ENCODE measurements at regions not wholly inside any gene's neighbourhood (a gene's known extent, or its start where the extent isn't known, plus 50 kb on each side); places are given as distances from the start of the nearest gene placed in this dataset.
"Not testable (repeated sequence)": the region's sequence is repeated elsewhere in the genome, so short reads cannot be mapped to it uniquely, and the experiment has no call there.

DNA sequence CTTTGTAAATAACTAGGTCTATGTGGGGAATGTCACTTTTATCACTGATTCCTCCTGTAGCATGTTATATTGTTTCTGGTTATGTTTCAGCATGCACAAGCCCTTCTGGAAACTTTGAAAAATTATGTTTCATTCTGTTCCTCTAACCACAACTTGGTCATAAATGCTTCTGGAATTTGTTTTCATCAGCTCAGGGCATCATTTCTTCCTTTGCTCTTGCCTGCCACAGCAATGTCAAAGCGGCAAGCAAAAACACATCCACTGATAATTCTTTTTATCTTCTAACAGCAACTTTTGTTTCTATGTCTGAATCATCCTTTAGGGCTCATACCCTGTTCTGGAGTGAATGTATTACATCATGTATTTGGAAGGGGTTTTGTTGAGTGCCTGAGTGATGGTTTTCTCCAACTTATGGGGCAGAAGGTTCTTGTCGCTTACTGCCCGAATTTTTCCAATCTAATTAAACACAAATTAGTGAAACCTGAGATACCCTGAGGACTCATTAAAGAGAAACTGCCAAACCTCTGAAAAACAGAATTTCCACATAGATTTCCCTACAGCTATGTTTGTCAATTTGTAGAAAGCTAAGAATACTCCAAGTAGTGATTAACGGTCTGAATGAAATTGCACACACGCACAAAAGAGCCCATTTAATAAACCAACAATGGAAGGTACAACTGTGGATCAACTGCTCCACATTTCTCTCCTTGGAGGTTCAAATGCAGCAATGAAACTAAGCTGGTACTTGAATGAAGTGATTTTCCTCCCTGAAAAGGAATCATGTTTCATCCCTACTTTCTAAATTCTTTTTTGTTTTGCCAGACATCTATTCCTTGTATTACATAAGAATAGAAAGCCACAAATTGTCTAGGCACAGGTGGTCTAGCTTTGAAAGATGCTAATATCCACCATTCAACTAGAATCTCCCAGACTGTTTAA is 173.5 kb upstream of the KRR1 start:
- no peak for ATAC-seq
- intact Hi-C loops (cut with DNase I), result no loop called here
- no peak for DNase-seq (ENCODE audit: missing footprints)

DNA sequence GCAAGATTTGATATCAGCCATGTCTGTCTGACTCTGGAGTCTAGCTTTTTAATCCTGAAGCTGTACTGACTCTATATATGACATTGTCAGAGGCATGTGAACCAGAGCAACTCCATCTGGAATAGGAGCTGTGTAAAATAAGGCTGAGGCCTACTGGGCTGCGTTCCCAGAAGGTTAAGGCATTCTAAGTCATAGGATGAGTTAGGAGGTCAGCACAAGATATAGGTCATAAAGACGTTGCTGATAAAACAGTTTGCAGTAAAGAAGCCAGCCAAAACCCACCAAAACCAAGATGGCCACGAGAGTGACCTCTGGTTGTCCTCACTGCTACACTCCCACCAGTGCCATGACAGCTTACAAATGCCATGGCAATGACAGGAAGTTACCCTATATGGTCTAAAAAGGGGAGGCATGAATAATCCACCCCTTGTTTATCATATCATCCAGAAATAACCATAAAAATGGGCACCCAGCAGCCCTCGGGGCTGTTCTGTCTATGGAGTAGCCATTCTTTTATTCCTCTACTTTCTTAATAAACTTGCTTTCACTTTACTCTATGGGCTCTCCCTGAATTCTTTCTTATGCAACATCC is 172.7 kb upstream of the KRR1 start:
- ATAC-seq; intact Hi-C loops (cut with DNase I): not testable (repeated sequence)

DNA sequence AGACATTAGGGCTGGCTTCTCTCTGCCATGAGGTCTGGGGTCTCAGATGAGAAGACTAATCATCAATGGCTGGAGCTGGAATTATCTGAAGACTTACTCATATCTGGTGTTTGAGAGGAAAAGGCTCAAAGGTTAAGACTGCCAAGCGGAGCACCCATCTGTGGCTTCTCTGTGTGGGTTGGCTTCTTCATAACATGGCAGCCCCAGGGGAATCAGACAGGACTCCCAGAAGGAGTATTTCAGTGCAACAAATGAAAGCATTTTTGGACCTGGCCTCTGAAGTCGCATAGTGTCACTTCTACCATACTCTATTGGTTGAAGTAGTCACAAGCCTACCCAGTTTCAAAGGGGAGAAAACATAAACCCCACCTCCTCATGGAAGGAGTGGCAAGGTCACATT is 171.8 kb upstream of the KRR1 start:
- DNase-seq (ENCODE audit: missing footprints) (no peak), ATAC-seq (no peak)
- intact Hi-C loops (cut with DNase I), result no loop called here

More for the DNA sequence above, 172.7 kb upstream of the KRR1 start:
- DNase-seq (ENCODE audit: missing footprints), result not testable (repeated sequence)

DNA sequence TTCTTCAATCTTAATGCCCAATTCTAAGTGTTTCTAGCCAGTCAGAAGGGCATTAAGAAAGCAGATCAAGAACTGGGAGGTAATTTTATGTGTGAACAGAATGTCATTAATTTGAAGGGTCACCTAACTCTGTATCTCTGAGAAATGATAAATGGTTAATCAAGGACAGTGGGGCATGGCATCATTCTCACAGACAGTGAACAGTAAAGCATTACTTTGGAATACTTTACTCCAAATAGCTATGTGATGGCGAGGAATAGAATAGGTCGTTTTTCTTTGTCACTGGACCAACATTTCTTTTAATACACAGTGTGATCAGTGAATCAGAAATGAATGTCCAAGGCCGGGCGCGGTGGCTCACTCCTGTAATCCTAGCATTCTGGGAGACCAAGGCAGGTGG is 166.1 kb upstream of the KRR1 start:
- intact Hi-C loops (cut with DNase I), result no loop called here

DNA sequence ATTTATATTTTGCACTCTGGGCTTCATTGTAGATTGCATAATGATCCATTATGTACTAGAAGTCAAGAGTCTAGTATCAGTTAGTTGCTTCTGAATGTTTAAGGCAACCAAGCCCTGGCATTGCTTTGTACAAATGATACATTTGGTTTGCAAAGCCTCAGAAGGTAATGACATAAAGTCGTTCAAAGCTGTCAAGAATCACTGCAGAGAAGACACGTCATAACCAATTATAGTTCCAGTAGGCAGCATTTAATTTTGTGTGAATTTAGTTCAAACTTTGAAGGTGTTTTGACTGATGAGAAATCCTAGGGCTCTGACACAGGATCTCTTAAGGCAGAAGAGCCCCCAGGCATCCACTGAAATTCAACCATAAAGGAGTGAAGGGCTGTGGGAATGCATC is 163.0 kb upstream of the KRR1 start:
- intact Hi-C loops (cut with DNase I), result no loop called here
- no peak for DNase-seq (ENCODE audit: missing footprints)
- ATAC-seq, result no peak

More for the DNA sequence above, 166.1 kb upstream of the KRR1 start:
- ATAC-seq (no peak), DNase-seq (ENCODE audit: missing footprints) (no peak)

DNA sequence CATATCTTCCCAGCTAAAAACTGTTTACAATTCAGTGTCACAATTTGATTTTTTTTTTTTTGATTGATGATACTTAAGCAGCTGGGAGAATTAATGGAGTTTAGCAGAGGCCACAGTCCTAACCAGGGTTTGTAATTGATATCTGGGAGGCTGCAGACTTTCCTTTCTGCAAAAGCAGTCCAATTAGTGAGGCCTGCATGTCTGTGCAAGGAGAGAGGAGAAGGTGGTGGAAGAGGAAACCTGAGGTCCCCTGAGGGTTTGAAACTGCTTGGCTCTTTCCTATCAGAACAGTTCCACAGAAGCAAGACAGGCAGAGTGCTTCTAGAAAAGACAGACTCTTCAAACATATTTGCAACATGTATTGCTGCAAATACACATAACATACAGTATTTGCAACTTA is 160.8 kb upstream of the KRR1 start:
- ATAC-seq (no peak), DNase-seq (ENCODE audit: missing footprints) (no peak)
- intact Hi-C loops (cut with DNase I), result no loop called here

DNA sequence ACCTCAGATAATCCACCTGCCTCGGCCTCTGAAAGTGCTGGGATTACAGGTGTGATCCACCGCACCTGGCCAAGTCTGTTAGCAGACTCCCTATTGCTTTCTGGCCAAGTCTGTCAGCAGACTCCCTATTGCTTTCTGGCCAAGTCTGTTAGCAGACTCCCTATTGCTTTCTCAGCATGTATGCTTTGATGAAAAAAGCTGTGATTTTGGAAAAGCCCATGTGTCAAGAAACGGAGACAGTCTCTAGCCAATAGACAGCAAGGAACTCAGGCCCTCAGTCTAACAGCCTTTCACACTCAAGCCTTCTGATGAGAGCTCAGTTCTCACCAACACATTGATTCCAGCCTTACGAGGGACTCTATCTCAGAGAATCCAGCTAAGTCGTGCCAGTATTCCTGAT is 158.8 kb upstream of the KRR1 start:
- ATAC-seq, result no peak
- intact Hi-C loops (cut with DNase I), result no loop called here
- no peak for DNase-seq (ENCODE audit: missing footprints)

DNA sequence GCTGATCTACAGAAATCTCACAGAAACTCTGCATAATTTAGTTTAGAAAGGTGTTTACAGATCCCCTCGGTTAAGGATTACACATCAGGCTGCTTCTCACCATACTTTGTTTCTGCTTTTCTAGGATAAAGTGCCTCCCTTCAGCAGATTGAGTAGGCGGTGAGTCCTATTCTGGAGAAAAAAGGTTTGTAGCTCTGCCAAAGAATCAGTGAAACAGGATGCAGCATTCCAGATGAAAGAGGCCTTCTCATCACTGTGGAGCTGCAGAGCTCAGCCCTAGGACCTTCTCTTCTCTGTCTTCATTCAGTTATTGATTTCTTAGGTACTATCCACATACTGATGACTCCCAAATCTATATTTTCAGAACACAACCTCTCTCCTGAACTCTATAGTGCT is 155.5 kb upstream of the KRR1 start:
- no peak for ATAC-seq
- intact Hi-C loops (cut with DNase I), result no loop called here
- no peak for DNase-seq (ENCODE audit: missing footprints)

DNA sequence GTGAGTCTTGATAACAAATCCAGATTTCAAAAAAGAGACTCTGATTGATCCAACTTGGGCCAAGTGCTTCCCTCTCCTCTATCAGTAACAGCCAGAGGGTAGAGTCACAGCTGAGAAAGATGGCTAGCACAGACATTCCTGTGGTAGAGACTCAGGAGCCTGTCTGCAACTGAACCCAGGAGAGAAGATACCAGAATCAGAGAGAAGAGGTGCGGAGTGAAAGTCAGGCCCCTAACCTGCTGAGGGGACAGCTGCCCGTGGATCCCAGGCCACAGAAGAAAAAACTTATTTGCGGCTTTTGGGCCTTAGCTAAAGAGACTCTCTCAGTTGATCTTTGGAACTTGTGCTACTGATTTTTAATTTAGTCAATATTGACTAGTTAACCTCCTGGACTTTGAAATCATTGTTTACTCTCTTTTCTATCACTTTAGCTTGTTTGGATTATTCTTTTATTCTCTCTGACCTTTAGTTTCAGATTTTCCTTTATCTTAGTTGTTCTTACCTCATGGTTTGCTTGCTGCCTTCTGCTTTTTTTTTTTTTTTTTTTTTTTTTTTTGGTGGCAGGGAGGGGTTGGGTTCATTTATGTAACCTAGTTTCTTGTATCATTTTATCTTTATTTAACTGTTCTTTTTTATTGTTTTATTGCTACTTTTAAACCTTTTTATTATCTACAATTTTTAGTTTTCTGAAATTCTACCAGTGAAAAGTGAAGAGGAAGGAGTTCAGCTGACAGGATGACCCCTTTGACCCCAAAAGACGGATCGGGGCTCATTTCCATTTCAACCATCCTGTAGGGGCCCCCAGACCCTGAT is 154.9 kb upstream of the KRR1 start:
- ATAC-seq (no peak), DNase-seq (ENCODE audit: missing footprints) (no peak)
- intact Hi-C loops (cut with DNase I), result no loop called here

DNA sequence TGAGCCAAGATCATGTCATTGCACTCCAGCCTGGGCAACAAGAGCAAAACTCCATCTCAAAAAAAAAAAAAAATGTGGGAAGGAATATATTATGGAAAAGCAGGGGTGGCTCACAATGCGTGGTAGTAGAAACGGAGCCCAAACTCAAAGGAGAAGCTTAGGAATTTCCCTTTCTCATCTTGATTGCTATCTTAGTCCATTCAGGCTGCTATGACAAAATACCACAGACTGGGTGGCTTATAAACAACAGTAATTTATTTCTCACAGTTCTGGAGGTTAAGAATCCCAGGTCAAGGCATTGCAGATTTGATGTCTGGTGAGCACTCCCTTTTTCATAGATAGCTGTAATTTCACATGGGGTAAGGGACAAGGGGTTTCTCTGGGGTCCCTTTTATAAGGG is 153.8 kb upstream of the KRR1 start:
- no peak for ATAC-seq
- intact Hi-C loops (cut with DNase I), result no loop called here
- DNase-seq (ENCODE audit: missing footprints), result no peak

DNA sequence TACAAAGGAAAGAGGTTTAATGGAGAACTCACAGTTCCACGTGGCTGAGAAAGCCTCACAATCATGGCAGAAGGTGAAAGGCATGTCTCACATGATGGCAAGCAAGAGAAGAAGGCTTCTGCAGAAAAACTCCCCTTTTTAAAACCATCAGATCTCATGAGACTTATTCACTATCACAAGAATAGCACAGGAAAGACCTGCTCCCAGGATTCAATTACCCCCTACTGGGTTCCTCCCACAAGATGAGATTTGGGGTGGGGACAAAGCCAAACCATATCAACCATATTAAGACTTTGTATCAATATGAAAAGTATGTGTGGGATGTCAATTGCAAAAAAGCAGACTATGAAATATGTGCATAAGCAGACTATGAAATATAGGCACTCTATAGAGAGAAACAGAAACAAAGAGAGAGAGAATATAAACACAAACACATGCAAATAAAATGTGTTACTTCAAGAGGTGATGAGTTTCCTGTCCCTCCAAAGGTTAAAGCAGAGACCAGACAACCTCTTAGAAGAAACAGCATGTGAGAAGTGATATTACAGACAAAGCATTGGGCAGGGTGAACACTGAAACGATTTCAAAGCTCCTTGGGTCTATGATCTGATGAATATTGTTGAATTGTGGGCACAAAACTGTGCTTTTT is 151.2 kb upstream of the KRR1 start:
- intact Hi-C loops (cut with DNase I), result no loop called here
- DNase-seq (ENCODE audit: missing footprints) (no peak), ATAC-seq (no peak)

DNA sequence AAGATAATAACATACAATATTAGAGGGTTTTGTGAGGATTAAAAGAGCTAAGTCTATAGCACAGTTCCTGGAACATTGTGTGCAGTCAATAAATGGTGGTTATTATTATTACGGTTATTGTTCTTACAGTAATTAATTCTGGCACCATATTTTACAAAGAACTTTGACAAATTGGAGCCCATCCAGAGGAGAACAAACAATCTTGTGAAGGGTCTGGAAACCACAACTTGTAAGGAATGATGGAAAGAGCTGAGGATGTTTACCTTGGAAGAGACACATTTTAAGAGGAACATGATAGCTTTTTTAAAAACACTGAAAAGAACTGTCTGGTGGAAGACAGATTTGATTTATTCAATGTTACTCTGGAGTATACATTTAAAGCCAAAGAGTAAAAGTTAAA is 150.5 kb upstream of the KRR1 start:
- ATAC-seq, result no peak
- no peak for DNase-seq (ENCODE audit: missing footprints)
- intact Hi-C loops (cut with DNase I), result no loop called here

DNA sequence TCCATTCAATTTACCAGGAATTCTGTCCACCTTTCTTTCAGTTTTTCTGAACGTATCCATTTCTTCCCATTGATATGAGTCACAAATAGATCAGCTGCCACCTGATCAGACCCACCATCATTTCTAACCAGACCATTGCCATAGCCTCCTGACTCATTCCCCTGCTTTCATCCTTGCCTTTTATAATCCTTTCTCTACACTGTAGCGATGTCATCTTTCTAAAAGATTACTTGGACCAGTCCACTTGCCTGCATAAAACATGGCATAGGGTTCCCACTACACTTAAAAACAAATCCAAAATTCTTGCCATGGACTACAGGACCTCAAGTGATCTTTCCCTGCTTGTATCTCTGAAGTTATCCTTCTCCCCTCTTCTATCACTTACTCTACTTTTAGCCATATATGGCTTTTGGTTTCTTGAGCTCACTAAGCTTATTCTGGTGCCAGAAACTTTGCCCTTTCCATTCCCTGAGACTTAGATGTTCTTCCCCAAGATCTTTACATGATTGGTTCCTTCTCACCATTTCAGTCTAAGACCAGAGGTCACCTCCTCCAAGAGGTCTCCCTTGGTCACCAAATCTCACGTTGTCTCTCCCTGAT is 149.5 kb upstream of the KRR1 start:
- intact Hi-C loops (cut with DNase I), result no loop called here
- DNase-seq (ENCODE audit: missing footprints) (no peak), ATAC-seq (no peak)

DNA sequence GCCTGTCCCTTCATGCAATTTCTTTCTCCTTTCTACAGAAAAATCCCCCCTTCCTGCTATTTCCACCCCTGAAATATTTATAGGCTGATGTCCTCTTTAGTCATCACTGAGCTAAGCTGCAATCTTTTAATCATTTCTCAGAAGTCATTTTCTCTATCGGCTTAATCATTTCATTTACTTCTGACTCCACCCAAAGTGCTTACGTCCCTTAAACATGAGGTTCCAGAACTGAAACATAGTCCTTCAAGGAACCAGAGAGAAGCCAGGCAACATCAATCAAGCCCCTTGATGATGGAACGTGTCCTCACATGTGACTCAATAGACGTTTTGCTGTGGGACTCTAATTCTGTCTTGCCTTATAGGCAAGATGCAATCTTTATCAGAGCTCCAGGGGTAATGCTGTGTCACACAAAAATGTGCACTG is 148.7 kb upstream of the KRR1 start:
- intact Hi-C loops (cut with DNase I), result no loop called here
- no peak for ATAC-seq
- no peak for DNase-seq (ENCODE audit: missing footprints)

DNA sequence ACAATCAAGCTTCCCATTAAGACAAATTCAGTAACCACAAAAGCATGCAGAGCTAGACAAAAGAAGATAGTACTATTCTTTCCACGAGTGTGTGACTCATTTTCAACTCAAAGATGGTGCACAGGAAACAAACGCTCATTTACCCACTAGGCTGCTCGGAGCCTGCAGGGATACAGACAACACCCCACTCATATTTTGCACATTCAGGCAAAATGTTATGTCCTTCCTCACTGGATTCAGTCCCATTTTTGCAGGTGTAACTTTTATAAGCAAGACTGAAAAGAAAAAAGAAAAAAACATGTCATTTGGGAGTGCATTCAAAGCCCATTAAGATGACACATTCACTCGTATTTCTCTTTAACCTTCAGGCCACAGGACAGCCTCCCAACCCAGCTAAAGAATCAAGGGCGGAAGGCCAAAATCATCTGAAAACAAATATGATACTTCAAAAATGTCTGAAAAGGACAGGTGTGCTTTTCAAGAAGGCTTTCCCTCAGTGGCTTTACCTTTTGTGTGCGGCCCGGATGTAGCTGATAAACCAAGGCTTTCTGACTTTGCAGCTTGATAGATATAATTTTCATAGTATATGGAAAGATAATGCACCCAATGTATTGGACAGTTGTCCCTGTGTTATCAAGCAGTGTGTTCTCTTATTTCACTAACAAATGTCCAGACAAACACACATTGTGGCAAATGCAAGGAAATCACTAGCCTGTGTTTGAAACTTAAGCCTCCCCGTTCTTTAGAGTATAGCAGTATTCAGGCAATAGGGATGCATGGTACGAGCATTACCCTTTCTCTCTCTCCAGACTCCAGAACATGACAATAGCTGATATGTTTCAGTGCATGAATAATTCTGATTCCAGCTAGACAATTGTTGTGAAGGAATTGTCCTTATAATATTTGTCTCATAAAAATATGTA is 147.8 kb upstream of the KRR1 start:
- ATAC-seq, result no peak
- no peak for DNase-seq (ENCODE audit: missing footprints)
- intact Hi-C loops (cut with DNase I), result no loop called here

DNA sequence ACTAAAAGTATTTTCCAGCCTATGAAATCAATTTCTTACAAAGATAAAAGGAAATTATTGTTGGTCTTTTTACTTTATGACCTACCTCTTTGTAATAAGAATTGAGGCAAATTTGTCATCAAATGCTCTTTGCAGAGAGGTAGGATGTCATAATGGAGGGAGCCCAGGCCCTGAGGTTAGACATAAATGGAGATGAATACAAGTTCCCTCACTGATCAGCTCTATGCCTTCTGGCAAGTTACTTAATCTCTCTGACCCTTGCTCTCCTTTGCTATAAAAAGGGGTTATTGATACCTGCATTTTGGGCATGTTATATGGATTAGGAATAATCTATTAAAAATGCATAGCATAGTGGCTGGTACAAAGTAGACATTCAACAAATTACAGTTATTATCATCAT is 146.9 kb upstream of the KRR1 start:
- DNase-seq (ENCODE audit: missing footprints), result no peak
- intact Hi-C loops (cut with DNase I), result no loop called here
- no peak for ATAC-seq

DNA sequence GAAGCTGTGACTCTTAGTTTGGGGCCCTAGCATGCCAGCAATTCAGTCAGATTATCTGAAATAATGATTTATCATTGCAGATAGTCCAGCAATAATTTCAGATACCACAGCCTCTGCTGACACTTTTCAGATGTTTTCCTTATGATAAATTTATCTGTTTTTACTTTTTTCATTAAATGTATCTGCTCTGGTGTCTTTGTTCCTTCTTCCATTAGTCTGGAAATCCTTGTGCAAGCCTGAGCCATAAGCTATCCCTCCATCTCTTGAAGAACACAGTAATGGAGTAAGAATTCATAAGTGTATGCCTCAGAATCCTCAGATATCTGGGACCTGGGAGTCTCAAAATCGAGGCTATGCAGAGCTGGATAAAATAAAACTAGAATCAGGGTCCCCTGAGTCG is 146.4 kb upstream of the KRR1 start:
- intact Hi-C loops (cut with DNase I), result no loop called here
- DNase-seq (ENCODE audit: missing footprints) (no peak), ATAC-seq (no peak)

DNA sequence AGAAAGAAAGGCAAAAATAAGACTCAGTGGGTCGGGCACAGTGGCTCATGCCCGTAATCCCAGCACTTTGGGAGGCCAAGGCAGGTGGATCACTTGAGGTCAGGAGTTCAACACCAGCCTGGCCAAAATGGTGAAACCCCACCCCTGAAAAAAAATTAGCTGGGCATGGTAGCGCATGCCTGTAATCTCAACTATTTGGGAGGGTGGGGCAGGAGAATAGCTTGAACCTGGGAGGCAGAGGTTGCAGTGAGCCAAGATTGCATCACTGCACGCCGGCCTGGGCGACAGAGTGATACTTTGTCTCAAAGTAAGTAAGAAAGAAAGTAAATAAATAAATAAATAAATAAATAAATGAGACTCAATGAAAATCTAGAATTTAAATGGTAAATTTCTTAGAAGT is 145.9 kb upstream of the KRR1 start:
- intact Hi-C loops (cut with DNase I); DNase-seq (ENCODE audit: missing footprints); ATAC-seq: not testable (repeated sequence)

Measured in Right ventricle myocardium inferior (tissue), 1 donor.